ENCODE measurements at regions not wholly inside any gene's neighbourhood (a gene's known extent, or its start where the extent isn't known, plus 50 kb on each side); places are given as distances from the start of the nearest gene placed in this dataset.

DNA sequence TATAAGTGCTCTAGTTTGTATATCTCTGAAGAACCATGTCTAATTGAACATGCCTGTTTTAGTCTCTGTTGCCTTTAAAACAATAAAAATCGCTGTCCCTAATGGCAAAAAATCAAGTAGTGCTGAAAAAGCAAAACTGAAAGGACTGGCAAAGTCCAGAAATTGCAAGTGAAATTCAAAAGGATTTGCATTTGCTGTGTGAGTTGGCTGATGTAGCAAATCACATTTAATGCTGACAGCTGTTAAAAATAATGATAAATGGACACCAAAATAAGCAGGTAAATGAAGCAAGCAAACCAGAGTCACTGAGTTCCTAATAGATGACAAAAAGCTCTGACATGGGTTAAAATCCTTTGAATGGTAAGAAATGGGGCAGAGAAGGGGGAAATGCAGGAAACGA, 874.1 kb downstream of the GRM8 start:
- DNase-seq (ENCODE audit: low read depth): no peak

DNA sequence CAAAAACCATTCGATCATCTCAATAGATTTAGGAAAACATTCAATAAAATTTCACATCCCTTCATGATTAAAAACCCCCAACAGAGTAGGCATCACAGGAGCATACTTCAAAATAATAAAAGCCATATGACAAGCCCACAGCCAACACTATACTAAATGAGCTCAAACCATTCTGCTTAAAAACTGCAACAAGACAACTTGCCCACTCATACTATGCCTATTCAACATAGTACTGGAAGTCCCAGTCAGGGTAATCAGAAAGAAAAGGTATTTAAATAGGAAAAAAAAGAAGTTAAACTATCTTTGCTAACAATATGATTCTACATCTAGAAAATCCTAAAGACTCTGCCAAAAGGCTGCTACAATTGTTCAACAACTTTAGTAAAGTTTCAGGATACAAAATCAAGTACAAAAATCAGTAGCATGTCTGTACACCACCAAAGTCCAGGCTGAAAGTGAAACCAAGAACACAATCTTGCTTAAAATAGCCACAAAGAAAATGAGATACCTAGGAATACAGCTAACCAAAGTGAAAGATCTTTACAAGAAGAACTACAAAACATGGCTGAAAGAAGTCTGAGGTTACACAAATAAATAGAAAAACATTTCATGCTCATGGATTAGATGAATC, 882.6 kb downstream of the GRM8 start:
- no peak for DNase-seq (ENCODE audit: low read depth)

DNA sequence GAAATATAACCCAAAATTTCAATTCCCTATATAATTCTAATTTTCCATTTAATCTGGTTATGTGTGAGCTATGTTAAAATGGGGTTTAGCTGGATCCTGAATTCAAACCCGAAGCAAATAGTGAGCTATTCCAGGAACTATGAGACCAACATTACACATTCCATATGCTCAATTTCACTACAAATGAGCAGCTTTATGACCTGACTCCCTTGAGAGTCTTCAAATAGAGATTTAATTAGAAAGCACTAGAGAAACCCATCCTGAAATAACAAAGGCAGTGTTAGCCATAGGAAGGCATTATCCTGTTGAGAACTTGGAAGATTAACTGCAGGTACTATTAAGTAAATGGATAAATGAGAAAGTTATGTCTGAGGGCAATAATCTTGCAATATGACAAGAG, 890.0 kb downstream of the GRM8 start:
- DNase-seq (ENCODE audit: low read depth): no peak

DNA sequence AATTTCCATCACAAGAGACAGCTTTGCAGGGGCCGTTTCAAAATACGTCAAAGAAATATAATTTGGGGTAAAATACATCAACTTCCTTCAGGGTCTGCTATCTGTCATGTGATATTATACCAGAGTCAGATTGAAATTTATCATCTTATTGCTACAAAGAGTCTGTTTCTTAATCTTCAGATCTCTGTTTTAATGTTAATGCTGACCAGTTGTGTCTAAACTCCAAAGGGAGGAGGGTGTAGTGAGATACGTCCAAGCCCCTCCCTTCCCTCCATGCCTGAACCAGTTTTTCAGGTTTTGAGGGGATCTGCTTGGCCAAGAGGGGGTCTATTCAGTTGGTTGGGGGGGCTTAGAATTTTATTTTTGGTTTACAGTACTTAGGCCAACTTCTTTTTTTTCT, 891.6 kb downstream of the GRM8 start:
- DNase-seq (ENCODE audit: low read depth): no peak

DNA sequence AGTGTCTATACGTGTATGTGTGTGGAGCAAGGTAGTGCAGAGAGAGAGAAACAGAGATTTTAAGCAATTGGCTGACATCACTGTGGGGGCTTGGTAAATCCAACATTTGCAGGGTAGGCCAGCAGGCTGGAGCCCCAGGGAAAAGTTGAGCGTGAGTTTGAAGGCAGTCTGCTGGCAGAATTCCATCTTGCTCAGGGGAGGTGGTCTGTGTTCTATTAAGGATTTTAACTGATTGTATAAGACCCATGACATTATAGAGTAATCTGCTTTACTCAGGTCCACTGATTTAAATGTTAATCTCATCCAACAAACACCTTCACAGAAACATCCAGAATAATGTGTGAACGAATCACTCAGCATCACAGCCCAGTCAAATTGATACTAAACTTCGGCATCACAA, 912.9 kb downstream of the GRM8 start:
- no peak for DNase-seq (ENCODE audit: low read depth)

DNA sequence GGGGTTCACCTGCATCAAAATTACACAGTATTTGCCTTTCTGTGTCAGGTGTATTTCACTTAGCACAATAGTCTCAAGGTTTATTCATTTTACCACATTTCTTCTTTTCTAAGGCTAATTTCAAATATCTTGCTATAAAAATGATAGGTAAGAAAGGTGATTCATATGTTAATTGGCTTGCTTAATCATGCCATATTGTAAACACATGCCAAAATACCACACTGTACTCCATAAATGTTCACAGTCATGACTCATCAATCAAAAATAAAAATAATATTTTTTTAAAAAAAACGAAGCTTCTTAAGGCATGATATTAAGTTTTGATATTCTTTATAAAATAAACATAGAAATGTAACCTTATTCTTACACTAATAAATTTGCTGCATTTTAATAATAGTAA, 947.1 kb downstream of the GRM8 start:
- no peak for DNase-seq (ENCODE audit: low read depth)

DNA sequence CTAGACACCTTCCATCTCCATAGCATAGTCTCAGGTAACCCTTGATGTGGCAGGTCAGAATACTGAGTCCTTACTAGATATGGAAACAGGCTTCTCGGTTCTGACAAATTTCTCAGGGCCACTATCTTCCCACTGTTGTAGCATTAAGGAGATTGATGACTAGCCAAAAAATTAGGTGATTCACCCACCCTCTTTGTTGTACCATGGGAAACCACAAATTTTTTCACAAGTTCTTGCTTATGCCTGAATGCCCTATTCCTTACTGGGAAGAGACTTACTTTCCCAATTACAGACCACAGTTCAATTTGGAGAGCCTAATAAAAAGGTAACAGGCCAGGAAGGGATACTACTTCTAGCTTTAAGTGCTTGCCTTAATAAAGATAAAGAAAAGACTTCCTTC, 948.8 kb downstream of the GRM8 start:
- DNase-seq (ENCODE audit: low read depth): no peak

DNA sequence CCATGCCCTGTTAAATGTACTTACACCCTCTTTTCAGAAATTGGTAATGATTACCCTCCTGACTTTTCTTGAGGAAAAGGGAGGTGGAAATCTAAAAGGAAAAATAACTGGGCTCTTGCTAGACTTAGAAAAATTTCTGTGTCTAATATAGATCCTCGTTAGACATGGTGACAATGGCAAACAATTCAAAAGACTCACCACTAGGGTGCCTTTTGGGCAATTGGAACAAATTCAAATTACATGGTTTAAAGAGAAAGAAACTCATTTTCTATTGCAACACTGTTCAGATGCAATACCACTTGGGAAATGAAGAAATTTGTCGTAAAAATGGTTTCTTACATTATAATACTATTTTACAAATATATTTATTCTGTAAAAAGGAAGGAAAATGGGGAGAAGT, 950.1 kb downstream of the GRM8 start:
- no peak for DNase-seq (ENCODE audit: low read depth)

DNA sequence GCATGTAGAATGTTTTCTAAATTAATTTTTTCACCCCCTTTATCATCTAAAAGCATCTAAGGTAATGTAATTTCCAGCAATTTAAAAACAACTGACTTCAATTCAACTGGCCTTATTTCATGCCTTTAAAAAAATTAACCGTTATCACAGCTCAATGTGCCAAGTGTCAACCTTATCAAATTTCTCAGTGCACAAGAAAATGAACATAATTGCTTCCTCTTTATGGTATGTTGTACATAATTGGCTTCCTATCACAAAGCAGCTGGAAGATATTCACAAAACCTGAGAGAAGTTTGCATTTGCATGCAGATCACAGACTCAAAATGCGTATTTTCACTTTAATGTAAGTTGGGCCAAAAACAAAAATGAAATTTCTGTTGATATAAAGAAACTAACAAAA, 966.4 kb downstream of the GRM8 start:
- no peak for DNase-seq (ENCODE audit: low read depth)

DNA sequence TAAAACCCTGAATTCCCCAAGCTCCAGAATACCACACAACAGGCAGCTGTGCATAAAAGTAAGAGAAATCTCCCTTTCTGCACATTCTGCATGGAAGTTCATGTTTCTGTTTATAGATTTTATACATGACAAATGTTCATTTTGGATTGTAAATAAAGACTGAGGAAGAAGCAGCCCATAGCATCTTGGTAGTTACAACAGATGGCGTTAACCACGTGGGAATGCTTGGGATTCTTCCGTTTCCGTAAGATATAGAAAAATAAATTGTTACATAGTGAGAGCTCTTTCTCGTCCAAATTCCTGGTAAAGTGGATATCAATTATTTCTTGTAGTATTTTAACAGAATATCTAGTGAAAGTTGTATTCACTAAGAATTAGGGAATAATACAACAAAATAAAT, 1016.5 kb downstream of the GRM8 start:
- no peak for DNase-seq (ENCODE audit: low read depth)

DNA sequence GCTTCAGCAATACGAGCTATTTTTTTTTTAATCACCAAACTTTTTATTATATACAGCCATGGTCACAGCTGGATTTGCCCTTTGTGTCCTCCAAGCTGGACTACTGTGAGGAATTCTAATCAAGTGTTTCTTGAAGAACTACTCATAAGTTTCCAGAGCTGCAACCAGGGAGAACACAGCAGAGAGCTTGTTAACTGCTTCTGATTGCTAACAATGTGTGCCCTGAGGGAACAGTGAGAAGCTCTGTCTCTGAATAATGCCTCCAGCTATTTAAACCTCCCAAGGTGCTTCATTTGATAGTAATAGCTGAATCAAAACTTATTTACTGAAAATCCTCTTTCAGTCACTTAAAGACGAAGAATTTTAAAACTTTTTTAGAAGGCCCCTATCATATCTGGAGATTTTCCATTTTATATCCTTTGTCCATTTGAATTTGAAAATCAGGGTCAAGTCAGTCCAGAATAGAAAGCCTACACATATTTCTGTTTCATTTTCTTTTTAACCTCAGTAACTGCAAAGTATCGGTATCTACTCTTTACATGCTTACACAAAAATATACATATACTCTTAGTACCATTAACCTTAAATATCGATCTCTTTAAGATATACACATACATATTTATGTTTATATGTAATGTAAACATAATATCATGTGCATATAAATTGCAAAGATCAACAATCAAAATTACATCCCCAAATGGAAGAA, 1024.2 kb downstream of the GRM8 start:
- DNase-seq (ENCODE audit: low read depth): no peak

DNA sequence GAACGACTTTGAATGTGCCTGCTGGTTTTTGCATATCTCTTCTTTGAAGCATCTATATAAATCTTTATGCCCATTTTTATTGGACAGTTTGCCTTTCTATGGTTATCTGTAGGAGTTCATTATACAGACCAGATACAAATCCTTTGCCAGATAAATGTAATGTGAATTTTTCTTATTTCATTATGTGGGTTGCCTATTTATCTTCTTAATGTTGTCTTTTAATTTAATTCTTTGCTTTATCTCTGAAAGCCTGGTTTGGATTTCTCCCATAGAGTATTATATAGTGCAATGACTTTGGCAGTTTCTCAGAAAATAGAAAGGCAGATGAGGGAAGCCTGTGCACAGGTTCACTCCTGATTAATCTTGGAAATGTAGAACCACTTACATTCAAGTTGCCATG, 1025.1 kb downstream of the GRM8 start:
- no peak for DNase-seq (ENCODE audit: low read depth)

DNA sequence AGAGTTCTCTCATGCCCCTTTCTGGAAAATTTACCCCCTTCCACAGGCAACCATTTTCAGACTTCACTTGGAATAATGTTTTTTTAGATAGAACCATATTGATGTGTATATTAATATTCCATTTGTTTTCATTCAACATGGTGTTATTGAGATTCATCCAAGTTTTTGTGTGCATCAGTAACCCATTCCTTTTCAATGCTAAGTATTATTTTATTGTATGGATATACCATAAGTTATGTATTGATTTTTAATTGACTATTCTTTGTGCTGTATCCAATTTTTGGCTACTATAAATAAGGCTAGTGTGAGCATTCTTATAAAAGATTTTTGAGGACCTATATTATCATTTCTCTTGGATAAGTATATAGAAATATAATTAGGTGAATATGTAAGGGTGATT, 1025.7 kb downstream of the GRM8 start:
- no peak for DNase-seq (ENCODE audit: low read depth)

DNA sequence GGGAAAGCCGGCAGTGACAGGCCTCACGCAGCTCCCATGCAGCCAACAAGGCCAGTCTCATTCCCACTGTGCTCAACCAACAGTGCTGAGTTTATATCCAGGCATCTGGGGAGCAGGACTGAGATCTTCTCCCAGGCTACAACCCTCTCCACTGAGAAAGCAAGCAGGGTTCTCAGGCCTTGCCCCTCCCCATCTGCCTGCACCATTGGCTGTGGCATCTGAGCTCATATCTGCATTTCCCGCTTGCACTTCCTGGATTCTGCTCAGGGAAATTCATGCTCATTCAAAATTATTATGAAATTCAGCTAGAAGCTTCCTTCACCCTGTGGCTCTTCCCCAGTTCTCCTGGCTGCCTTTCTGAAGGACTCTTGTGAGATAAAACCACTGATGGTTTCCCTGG, 1029.0 kb downstream of the GRM8 start:
- DNase-seq (ENCODE audit: low read depth): no peak

DNA sequence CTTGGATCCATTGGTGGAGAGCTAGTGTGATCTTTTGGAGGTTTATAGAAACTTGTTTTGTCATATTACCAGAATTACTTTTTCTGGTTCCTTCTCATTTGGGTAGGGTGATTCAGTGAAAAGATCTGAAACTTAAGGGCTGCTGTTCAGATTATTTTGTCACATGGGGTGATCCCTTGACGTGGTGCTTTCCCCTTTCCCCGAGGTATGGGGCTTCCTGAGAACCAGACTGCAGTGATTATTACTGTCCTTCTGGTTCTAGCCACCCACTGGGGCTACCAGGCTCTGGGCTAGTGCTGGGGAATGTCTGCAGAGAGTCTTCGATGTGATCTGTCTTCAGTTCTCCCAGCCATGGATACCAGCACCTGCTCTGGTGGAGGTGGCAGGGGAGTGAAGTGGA, 1030.0 kb downstream of the GRM8 start:
- no peak for DNase-seq (ENCODE audit: low read depth)

DNA sequence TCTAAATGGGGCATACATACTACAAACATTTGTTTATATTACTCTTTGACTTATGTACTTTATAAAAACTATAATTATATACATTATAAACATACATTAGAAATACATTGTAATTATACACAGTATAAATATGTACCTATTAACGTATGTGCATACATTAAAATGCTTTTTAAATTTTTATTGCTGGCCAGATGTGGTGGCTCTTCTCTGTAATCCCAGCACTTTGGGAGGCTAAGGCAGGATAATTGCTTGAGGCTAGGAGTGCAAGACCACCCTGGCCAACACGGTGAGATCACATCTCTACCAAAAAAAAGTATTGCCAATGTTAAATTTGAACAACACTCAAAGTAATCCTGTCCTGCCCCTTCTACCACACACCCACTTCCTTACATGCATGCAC, 1037.0 kb downstream of the GRM8 start:
- no peak for DNase-seq (ENCODE audit: low read depth)

DNA sequence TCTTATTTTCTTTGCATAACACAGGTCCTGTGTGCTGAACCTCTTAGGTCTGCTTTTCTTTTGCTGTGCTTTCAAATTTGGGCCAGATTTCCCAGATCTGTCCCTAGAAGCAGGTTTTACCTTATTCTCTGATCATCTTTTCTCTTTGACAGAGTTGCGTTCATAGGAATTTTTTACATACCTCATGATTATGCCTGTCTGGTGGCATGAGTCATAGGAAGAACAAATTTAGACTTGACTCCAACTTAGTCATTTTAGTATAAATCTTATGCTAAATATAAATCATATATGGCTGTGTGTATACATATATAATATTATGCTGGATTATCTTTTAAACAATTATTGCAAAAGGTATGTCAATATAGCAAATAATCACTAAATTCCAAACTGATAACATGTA, 1038.9 kb downstream of the GRM8 start:
- DNase-seq (ENCODE audit: low read depth): no peak

DNA sequence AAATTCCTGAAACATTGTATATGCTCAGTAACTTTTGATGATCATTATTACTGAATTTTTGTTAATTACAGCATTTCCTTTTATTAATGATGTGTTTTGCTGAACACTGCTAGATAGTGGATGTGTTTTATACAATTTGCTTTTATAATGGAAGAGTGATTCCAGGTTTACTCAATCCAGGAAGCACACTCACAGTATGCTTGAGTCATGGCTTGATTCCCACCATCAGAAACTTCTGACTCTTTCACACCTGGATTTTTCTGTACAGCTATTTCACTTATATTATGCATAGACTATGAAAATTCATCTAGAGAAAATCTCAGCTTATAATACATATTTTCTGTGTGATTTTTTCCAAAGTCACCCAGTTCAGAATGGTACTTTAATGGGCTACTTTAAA, 1040.9 kb downstream of the GRM8 start:
- DNase-seq (ENCODE audit: low read depth): no peak

DNA sequence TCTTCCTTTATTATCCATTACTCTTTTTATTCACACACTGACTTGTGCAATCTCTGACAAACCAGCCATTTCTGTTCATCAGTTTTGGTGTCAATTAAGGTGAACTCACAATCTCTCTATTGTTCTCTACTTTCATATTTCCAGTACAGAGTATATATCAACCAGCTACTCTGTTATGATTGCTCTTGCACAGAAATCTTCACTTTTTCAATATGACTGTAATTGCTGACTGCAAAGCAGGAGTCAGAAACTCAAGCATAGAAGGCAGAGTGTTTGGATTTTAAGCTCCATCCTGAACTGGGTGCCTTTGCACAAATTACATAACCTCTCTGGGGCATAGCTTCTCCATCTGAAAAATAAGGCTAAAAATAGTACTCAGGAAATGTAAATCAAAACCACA, 1042.0 kb downstream of the GRM8 start:
- no peak for DNase-seq (ENCODE audit: low read depth)

DNA sequence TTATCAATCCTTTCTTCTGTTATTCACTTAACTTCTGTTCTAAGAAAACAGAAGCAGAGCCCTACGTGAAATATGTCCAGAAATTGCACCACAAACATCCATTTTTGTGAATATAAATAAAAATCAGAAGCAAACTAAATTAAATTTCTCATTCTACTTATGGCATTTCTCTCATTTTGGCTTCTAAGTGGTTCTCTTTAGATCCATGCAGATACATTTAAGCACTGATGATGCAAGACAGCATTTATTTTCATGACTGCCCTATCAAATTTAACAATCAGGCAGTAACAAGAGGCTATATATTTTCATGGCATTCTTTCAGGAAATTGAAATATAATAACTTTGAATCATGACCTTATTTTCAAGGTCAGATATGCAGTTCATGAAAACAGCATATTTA, 1049.6 kb downstream of the GRM8 start:
- no peak for DNase-seq (ENCODE audit: low read depth)

DNA sequence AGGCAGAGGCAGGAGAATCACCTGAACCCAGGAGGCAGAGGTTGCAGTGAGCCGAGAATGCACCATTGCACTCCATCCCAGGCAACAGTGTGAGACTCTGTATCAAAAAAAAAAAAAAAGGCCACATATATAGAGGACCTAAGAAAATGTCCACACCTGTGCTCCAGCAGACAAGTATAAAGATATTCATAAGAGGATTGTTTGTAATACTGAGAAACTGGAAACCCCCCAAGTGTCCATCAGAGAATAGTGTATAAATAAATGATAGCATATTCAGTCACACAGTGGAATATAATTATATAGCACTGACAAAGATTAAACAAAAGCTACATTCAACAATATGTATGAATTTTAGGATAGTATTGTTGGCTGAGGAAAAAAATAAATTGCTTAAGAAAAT, 1050.6 kb downstream of the GRM8 start:
- DNase-seq (ENCODE audit: low read depth): no peak

DNA sequence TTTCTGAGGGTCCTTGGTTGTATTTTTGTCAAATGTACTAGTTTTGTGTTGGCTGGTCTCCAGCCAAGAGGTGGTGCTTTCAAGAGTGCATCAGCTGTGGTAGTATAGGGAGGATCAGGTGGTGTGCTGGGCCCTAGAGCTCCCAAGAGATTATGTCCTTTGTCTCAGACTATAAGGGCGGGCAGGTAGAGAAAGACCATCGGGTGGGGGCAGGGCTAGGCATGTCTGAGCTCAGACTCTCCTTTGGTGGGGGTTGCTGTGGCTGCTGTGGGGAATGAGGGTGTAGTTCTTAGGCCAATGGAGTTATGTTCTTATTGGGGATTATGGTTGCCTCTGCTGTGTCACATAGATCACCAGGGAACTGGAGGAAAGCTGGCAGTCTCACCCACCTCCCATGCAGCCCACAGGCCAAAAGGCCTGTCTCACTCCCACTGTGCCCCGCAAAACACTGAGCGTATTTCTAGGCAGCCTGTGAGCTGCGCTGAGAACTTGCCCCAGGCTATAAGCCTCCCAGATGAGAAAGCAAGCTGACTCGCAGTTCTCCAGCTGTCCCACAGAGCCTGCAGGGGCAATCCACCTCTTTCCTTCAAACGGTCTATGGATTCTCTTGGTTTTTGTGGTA, 1066.7 kb downstream of the GRM8 start:
- DNase-seq (ENCODE audit: low read depth): no peak

DNA sequence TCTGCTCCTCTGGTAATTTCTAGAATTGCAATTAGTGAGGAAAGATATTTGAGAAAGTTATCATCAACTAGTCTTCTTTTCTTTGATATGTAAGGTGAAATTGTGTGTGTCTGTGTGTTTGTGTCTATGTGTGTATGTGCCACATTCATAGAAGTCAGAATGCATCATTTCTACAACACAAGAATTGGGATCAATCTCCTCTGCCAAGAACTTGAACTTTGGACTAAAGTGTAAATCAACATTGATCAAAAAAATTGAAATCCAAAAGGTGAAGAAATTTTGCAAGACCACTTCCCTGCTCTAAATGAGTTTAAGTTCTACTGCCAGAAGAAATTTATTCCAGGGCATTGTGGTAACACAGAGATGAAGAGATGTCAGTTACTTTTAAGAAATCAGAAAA, 1072.8 kb downstream of the GRM8 start:
- DNase-seq (ENCODE audit: low read depth): no peak
